ENCODE measurements at regions not wholly inside any gene's neighbourhood (a gene's known extent, or its start where the extent isn't known, plus 50 kb on each side); places are given as distances from the start of the nearest gene placed in this dataset.

DNA sequence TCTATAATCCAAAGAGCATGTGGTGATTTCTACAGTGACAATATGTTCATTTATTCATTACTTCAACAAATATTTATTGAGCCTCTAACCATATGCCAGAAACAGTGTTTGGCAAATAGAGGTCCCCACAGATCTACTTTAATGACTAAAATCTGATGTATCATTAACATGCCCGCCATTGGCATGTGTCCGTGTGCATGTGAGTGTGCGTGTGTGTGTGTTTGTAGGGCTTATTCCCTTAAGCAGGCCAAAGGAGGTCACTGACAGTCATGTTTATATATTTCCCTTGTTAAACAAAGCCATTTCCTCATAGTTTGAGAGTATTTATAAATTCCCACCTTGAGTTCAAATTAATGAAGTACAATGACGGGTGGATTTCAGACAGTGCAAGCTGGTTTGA is 174.4 kb upstream of the IRX6 start:
- no peaks in the 10 kb centered on the region for H3K9me3 ChIP-seq
- DNase-seq (no peak), ATAC-seq (no peak)
- H3K4me3 ChIP-seq, result no peak overlapping the region
- intact Hi-C loops (cut with DNase I, micrococcal nuclease), result no loop called here
- TF ChIP-seq, protein P1, sequence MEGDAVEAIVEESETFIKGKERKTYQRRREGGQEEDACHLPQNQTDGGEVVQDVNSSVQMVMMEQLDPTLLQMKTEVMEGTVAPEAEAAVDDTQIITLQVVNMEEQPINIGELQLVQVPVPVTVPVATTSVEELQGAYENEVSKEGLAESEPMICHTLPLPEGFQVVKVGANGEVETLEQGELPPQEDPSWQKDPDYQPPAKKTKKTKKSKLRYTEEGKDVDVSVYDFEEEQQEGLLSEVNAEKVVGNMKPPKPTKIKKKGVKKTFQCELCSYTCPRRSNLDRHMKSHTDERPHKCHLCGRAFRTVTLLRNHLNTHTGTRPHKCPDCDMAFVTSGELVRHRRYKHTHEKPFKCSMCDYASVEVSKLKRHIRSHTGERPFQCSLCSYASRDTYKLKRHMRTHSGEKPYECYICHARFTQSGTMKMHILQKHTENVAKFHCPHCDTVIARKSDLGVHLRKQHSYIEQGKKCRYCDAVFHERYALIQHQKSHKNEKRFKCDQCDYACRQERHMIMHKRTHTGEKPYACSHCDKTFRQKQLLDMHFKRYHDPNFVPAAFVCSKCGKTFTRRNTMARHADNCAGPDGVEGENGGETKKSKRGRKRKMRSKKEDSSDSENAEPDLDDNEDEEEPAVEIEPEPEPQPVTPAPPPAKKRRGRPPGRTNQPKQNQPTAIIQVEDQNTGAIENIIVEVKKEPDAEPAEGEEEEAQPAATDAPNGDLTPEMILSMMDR (IDR thresholded peaks at IDR 0.05), result no peak
- H3K36me3 ChIP-seq (ENCODE audit: low read depth), result no peaks in the 10 kb centered on the region
- no peaks in the 10 kb centered on the region for H3K4me1 ChIP-seq (ENCODE audit: low read depth)

DNA sequence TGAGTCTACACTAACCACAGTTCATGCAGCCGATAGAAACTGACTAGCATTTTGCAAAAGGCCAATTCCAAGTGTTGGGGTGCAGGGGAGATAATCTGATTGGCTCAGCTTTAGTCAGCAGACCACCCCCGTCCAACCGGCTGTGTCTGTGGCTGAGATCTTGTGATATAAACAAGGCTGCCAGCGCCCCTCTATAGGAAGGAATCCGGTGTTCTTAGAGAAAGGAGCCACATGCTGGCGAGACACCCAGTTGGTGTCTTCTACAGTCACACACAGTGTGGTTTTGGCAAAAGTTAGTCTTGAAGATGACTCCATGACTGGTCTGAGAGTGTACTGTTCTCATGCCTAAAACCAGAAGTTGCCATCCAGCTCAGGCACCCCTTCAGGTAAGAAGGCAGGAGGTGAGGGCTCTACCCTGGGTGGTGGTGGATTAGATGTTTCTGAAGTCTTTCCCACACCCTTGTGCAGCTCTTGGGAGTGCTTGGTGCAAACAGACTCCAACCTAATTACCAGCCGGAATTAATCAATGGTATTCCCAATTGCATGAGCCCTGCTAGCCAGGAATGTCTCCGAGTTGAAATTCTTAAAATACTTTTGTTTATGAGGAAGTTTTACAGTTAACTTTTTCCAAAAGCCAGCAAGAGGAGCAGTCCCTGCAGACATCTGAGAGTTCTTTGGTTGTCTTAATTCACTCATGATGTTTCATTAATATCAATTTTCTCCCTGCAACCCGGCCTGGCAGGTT is 172.3 kb upstream of the IRX6 start:
- intact Hi-C loops (cut with DNase I, micrococcal nuclease), result no loop called here
- ATAC-seq, result no peak
- no peak for DNase-seq
- Histone ChIP-seq H3K36me3 (ENCODE audit: low read depth) (no peaks in the 10 kb centered on the region), H3K4me1 (ENCODE audit: low read depth) (no peaks in the 10 kb centered on the region), H3K9me3 (no peaks in the 10 kb centered on the region), H3K4me3 (no peak overlapping the region)
- TF ChIP-seq, protein P1 (IDR thresholded peaks at IDR 0.05), result no peak

DNA sequence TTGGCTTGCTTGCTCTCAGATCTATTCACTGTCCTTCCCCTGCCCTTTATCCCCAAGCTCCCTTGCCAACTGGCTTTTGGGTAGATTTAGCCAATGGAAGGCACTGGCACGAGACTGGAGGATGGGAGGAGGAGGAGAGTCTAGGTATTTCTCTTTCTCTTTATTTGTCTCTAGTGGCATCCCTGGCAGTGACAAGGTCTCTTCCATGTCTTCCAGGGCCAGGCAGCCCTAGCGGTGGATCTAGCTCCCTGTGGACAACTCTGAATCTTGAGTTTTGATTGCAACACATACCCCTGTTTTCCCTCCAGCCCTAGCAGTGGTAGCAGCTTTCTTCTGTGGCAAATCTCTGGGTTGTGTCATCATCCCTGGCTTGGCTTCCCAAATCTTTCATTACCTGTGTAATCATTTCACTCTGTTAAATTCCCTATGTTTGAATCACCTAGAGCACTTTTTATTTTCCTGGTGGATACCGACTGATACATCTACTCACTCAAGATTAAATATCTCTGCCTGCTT is 171.1 kb upstream of the IRX6 start:
- ATAC-seq, result no peak

DNA sequence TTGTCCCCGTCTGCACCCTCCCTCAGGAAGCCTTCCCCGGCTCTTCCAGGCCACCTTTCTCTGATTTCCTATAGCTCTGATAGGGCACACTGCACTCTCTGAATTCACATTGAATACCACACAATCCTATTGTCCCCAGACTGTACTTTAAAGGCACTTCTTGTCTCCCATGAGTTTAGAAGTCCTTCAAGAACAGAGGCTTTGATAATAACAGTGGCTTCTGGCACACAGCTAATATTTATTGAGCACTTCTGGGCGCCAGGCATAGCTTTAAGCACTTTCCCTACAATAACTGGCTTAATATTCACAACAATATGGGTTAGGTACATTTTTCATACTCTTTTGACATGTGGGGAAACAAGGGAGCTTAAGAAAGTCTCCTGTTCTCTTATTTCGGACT is 169.7 kb upstream of the IRX6 start:
- ATAC-seq (no peak), DNase-seq (no peak)
- no peaks in the 10 kb centered on the region for H3K36me3 ChIP-seq (ENCODE audit: low read depth)
- H3K4me1 ChIP-seq (ENCODE audit: low read depth), result no peaks in the 10 kb centered on the region
- no peaks in the 10 kb centered on the region for H3K9me3 ChIP-seq
- intact Hi-C loops (cut with DNase I, micrococcal nuclease), result no loop called here
- no peak overlapping the region for H3K4me3 ChIP-seq
- TF ChIP-seq, protein P1 (IDR thresholded peaks at IDR 0.05), result no peak

More for the DNA sequence above, 171.1 kb upstream of the IRX6 start:
- DNase-seq, result no peak
- Histone ChIP-seq H3K4me3 (no peak overlapping the region), H3K36me3 (ENCODE audit: low read depth) (no peaks in the 10 kb centered on the region), H3K9me3 (no peaks in the 10 kb centered on the region), H3K4me1 (ENCODE audit: low read depth) (no peaks in the 10 kb centered on the region)
- intact Hi-C loops (cut with DNase I, micrococcal nuclease), result no loop called here
- TF ChIP-seq, protein P1 (IDR thresholded peaks at IDR 0.05), result no peak

DNA sequence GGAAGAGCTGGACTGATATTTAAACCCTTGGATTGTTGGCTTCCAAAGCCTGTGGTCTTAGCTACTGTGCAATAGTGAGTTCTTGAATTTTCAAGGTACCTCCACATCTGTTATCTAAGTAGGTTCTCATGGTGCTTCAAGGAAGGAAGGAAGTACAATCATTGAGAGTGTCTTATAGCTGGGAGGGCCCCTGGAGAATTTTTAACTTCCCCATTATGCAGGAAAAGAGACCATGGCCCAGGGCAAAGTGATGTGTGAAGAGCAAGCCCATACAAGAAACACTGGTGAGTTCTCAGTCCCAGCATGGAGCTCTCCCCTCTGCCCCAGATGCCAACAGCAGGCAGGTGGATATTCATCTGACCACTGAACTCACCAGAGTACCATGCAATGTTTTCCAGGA is 169.0 kb upstream of the IRX6 start:
- TF ChIP-seq, protein P1 (IDR thresholded peaks at IDR 0.05), result no peak
- Histone ChIP-seq H3K9me3 (no peaks in the 10 kb centered on the region), H3K4me1 (ENCODE audit: low read depth) (no peaks in the 10 kb centered on the region), H3K36me3 (ENCODE audit: low read depth) (no peaks in the 10 kb centered on the region), H3K4me3 (no peak overlapping the region)
- DNase-seq (no peak), ATAC-seq (no peak)
- intact Hi-C loops (cut with DNase I, micrococcal nuclease), result no loop called here
